Ovary (tissue), 3 donors: ENCODE measurements at regions not wholly inside any gene's neighbourhood (a gene's known extent, or its start where the extent isn't known, plus 50 kb on each side); places are given as distances from the start of the nearest gene placed in this dataset.

Experiments used
- CTCF ChIP-seq, 3 donors: fragments of 450-650 bp in 2 of 3; fragments of 200-600 bp in 1 of 3; IDR thresholded peaks; one replicate each; pipeline versions ENCODE4 v1.5.1 to v1.8.0; 2016 to 2022; ENCODE audit warnings: antibody characterized with exemption in 3 of 3, mild to moderate bottlenecking in 1 of 3
- EP300 ChIP-seq: sonication (generic); formaldehyde crosslinking; IDR thresholded peaks from one replicate; pipeline ENCODE4 v1.6.1; 2017; ENCODE audit warnings: antibody characterized with exemption
- POLR2A ChIP-seq: fragments of 450-650 bp; IDR thresholded peaks from one replicate; pipeline ENCODE4 v1.6.1; 2017; ENCODE audit warnings: antibody characterized with exemption, mild to moderate bottlenecking, moderate library complexity
- donor health status: DM: no; HTN: no; CAD: no.

DNA sequence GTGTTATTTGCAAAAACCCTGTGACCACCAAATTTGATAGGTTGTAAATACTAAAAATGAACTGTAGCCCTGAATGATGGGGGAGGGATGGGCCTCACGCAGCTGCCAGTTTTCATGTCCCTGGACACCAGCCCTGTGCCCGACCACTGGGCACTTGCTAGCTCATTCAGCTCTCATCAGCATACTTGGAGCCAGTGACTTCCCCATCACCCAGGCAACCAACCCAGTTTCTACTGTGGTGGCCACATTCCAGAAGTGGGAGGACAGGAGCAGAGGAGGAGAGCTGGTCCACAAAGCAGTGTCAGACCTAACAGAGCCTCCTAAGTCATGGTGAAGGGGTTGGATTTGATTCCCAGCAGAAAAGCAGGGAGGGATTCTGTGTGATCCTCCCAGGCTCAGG, 128.2 kb downstream of the CPEB2 start:
- TF ChIP-seq EP300: no peak
- no peak for TF ChIP-seq CTCF (IDR thresholded peaks at IDR 0.05)
- no peak for TF ChIP-seq POLR2A
